GM18907 (cell line): ENCODE measurements at regions not wholly inside any gene's neighbourhood (a gene's known extent, or its start where the extent isn't known, plus 50 kb on each side); places are given as distances from the start of the nearest gene placed in this dataset.
"Not testable (repeated sequence)": the region's sequence is repeated elsewhere in the genome, so short reads cannot be mapped to it uniquely, and the experiment has no call there.

Experiments
- ATAC-seq: cut with Tn5 transposase; IDR thresholded peaks from one replicate; pipeline ENCODE4 v1.9.1; 2021; ENCODE audit warnings: mild to moderate bottlenecking, moderate library complexity; ENCODE audit not compliant: unreplicated experiment

DNA sequence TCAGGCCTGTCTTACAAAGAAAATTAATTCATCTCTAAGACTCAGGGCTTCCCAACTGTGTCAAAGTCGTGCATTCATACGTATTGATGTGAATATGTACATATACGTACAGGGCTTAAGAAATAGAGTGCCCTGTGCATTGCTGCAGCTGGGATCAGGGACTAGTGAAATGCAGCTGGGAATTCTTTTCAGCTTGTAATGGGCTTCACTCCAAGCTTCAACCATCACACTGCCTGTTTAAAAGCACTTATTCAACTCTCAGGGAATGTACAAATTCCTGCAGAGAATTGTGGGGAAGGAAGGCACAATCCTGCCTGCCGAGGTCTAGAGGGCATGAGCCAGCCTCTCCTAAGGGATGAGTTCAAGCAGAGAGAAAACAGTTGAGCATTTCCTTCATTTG lies 59.6 kb upstream of the MAN2A1 start:
- ATAC-seq: no peak

- ATAC-seq: no peak
These were observed 61.1 kb upstream of the MAN2A1 start for GRCh38 chr5:109628591-109628990.

- not testable (repeated sequence) for ATAC-seq
These were observed 68.5 kb upstream of the MAN2A1 start for GRCh38 chr5:109621266-109621665.

DNA sequence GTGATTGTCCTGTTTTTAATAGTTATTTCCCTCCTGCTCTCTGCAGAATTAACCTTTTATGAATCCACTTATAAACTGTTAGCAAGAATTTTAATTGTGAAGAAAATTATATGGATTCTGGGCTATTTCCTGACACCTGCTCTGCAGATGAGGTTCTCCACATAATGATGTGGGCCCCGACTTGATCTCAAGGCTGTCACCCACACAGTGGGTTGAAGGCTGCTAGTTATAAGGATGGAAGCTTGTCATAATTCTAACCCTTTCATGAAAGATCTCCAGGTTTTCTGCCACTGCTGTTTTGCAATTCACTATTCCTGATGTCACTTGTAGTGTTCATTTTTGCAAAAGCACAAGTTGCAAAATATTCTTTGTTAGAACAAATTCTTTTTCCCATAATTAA lies 69.1 kb upstream of the MAN2A1 start:
- no peak for ATAC-seq

- no peak for ATAC-seq
These were observed 70.1 kb upstream of the MAN2A1 start for GRCh38 chr5:109619606-109620005.

- no peak for ATAC-seq
These were observed 70.7 kb upstream of the MAN2A1 start for GRCh38 chr5:109619021-109619460.

DNA sequence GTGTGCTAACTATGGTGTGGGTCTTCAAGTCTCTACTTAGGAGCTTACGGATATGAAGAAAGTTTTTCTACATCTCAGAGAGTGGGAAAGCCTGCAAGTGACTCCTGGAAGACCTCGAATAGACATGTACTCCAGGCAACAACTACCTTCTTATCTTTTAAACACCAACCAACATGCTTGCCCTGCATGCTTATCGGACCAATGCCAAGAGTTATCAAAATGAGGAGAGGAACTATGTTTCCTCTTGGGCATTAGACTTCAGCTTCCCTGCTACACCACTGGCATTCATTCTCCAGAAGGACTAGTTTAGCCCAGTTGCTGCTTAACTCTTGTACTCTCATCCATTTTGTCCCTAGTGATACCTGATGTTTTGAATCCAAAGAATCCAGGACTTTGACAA lies 74.7 kb upstream of the MAN2A1 start:
- no peak for ATAC-seq

DNA sequence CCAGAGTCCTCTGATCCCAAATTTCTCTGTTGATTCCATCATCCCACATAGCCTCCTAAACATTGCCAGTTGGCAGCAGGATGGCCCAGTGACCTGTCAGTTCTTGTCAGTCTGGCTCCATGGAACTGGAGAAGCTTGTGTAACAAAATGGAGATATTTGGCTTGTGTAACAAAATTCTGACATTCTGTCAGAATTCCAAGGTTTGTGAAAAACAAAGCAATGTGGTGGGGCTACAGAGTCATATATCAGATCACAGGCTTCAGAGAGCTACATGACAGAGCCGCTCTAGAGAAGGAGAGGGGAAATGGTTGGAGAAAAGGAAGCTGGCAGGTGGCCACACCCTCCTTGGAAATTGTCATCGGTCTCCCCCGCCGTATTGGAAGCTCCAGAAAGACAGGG lies 75.4 kb upstream of the MAN2A1 start:
- no peak for ATAC-seq

- ATAC-seq: no peak
These were observed 77.3 kb upstream of the MAN2A1 start for GRCh38 chr5:109612278-109612905.

DNA sequence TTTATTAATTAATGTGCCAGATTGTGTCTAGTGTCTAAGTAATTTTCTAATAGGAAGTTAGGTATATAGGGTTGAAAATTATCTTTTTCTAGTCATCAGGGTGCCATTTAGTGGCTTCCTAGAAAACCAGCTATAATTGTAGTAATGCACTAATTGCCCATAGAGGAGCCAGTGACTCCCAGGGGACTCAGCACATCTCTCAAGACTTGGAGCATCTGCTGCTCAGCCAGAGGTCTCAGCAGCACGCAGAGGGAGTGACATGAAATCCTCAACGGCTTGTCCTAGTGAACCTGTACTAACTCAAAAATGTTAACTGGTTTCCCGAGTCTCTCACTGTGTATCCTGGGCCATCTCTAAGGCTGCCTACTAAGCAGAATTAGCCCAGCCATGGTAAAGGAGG lies 78.2 kb upstream of the MAN2A1 start:
- no peak for ATAC-seq

GRCh38 chr5:109611061-109611460 lies 78.7 kb upstream of the MAN2A1 start:
- no peak for ATAC-seq

GRCh38 chr5:109610581-109610980 lies 79.1 kb upstream of the MAN2A1 start:
- no peak for ATAC-seq

GRCh38 chr5:109605207-109605730 lies 84.5 kb upstream of the MAN2A1 start:
- no peak for ATAC-seq

- ATAC-seq: no peak
These were observed 85.0 kb upstream of the MAN2A1 start for GRCh38 chr5:109604758-109605157.

GRCh38 chr5:109601736-109602135 lies 88.0 kb upstream of the MAN2A1 start:
- ATAC-seq: no peak

- no peak for ATAC-seq
These were observed 91.8 kb upstream of the MAN2A1 start for GRCh38 chr5:109597893-109598292.

DNA sequence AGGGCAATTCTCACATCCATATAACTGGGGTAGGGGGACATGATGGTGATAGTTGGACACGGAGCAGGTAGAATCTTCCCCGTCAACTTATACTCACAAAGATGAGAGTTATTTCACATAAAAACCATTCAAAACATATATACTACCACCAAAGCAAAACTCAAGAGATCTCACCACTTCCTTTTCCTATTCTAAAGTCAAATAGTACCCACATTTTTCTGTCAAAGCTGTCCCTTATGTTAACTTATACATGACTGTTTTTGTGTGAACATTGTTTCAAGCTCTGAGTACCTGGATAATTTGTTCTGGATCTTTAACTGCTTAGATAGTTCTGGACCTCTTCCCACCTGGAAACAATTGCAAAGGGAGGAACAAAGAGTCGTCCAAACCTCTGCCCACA lies 95.5 kb upstream of the MAN2A1 start:
- ATAC-seq: no peak

GRCh38 chr5:109590799-109591198 lies 98.9 kb upstream of the MAN2A1 start:
- no peak for ATAC-seq

DNA sequence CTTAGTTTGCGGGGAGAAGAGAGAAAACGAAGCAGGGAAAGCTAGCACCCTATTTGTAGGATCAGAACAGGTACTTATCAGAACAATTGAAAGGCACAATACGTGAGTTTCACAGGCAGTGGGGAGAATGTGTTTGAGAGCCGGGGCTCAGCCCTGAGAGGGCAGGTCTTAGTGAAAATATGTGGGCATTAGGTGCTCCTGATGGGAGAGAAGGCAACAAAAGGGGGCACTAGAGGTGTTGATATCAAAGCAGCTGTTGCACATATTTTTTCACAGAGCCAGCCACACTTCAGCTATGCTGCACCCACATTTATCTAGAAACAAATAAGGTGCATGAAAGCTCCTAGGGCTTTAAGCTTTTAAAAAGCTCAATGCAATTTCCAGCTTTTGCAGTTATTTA lies 99.7 kb upstream of the MAN2A1 start:
- ATAC-seq: no peak

DNA sequence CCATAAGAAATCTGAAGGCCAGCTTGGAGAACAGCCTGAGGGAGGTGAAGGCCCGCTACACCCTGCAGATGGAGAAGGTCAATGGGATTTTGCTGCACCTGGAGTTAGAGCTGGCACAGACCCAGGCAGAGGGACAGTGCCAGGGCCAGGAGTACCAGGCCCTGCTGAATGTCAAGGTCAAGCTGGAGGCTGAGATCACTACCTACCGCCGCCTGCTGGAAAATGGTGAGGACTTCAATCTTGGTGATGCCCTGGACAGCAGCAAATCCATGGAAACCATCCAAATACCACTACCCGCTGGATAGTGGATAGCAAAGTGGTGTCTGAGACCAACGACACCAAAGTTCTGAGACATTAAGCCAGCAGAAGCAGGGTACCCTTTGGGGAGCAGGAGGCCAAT lies 100.5 kb upstream of the MAN2A1 start:
- no peak for ATAC-seq

GRCh38 chr5:109588281-109589035 lies 101.3 kb upstream of the MAN2A1 start:
- ATAC-seq: no peak

GRCh38 chr5:109584986-109585599 lies 104.6 kb upstream of the MAN2A1 start:
- no peak for ATAC-seq
